ENCODE measurements at regions not wholly inside any gene's neighbourhood (a gene's known extent, or its start where the extent isn't known, plus 50 kb on each side); places are given as distances from the start of the nearest gene placed in this dataset.
A peak's percentile ranks its signal among the peaks of the same experiment; 100 is the strongest.

DNA sequence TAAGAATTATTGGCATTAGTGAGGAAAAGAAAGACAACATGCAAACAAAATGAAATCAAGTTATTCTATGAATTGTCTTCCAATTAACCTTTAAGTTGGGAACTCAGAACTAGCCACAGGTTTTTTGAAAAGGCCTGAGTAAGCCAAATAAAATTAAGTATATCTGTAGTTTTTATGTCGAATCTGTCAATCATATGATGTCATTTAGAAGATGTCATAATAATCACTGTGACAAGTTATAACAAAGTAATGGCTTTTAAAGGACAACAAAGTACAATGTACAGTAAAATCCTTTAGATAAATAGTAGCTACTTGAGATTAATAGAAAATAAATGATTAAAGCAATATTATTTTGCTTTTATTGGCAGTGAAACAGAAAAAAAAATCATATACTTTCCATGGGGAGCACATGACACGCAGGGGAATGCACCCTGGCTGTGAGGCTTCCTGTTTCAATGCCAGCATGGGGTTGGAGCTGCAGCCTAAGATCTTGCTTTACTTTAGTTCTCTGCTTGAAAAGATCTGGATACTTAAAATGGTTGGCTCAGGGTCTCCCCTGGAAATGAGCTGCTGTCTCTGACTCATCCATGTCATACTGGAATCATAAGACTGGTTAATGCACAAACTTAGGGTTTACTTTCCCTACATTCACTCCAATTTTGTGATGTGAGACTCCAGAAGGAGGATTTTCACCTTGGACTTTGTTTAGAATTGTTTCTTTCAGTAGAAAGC, 284.3 kb downstream of the TAF11L14 start (continued):
- TF ChIP-seq, protein P1, sequence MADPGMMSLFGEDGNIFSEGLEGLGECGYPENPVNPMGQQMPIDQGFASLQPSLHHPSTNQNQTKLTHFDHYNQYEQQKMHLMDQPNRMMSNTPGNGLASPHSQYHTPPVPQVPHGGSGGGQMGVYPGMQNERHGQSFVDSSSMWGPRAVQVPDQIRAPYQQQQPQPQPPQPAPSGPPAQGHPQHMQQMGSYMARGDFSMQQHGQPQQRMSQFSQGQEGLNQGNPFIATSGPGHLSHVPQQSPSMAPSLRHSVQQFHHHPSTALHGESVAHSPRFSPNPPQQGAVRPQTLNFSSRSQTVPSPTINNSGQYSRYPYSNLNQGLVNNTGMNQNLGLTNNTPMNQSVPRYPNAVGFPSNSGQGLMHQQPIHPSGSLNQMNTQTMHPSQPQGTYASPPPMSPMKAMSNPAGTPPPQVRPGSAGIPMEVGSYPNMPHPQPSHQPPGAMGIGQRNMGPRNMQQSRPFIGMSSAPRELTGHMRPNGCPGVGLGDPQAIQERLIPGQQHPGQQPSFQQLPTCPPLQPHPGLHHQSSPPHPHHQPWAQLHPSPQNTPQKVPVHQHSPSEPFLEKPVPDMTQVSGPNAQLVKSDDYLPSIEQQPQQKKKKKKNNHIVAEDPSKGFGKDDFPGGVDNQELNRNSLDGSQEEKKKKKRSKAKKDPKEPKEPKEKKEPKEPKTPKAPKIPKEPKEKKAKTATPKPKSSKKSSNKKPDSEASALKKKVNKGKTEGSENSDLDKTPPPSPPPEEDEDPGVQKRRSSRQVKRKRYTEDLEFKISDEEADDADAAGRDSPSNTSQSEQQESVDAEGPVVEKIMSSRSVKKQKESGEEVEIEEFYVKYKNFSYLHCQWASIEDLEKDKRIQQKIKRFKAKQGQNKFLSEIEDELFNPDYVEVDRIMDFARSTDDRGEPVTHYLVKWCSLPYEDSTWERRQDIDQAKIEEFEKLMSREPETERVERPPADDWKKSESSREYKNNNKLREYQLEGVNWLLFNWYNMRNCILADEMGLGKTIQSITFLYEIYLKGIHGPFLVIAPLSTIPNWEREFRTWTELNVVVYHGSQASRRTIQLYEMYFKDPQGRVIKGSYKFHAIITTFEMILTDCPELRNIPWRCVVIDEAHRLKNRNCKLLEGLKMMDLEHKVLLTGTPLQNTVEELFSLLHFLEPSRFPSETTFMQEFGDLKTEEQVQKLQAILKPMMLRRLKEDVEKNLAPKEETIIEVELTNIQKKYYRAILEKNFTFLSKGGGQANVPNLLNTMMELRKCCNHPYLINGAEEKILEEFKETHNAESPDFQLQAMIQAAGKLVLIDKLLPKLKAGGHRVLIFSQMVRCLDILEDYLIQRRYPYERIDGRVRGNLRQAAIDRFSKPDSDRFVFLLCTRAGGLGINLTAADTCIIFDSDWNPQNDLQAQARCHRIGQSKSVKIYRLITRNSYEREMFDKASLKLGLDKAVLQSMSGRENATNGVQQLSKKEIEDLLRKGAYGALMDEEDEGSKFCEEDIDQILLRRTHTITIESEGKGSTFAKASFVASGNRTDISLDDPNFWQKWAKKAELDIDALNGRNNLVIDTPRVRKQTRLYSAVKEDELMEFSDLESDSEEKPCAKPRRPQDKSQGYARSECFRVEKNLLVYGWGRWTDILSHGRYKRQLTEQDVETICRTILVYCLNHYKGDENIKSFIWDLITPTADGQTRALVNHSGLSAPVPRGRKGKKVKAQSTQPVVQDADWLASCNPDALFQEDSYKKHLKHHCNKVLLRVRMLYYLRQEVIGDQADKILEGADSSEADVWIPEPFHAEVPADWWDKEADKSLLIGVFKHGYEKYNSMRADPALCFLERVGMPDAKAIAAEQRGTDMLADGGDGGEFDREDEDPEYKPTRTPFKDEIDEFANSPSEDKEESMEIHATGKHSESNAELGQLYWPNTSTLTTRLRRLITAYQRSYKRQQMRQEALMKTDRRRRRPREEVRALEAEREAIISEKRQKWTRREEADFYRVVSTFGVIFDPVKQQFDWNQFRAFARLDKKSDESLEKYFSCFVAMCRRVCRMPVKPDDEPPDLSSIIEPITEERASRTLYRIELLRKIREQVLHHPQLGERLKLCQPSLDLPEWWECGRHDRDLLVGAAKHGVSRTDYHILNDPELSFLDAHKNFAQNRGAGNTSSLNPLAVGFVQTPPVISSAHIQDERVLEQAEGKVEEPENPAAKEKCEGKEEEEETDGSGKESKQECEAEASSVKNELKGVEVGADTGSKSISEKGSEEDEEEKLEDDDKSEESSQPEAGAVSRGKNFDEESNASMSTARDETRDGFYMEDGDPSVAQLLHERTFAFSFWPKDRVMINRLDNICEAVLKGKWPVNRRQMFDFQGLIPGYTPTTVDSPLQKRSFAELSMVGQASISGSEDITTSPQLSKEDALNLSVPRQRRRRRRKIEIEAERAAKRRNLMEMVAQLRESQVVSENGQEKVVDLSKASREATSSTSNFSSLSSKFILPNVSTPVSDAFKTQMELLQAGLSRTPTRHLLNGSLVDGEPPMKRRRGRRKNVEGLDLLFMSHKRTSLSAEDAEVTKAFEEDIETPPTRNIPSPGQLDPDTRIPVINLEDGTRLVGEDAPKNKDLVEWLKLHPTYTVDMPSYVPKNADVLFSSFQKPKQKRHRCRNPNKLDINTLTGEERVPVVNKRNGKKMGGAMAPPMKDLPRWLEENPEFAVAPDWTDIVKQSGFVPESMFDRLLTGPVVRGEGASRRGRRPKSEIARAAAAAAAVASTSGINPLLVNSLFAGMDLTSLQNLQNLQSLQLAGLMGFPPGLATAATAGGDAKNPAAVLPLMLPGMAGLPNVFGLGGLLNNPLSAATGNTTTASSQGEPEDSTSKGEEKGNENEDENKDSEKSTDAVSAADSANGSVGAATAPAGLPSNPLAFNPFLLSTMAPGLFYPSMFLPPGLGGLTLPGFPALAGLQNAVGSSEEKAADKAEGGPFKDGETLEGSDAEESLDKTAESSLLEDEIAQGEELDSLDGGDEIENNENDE (IDR thresholded peaks at IDR 0.05; ENCODE audit: insufficient replicate concordance, low read length) = peak; percentile 18
- peak; percentile 83 for TF ChIP-seq TEAD4 (IDR thresholded peaks at IDR 0.05; ENCODE audit: low read depth, low read length)

All from H1 (cell line).